ENCODE measurements at regions not wholly inside any gene's neighbourhood (a gene's known extent, or its start where the extent isn't known, plus 50 kb on each side); places are given as distances from the start of the nearest gene placed in this dataset.
"Not testable (repeated sequence)": the region's sequence is repeated elsewhere in the genome, so short reads cannot be mapped to it uniquely, and the experiment has no call there.

GRCh38 chr7:153401795-153402720 lies 642.5 kb downstream of the ACTR3B start:
- Histone ChIP-seq H3K27me3 (ENCODE audit: control insufficient read depth in 1 of 2, insufficient read depth in 2 of 2, low read length in 2 of 2) (no peaks in the 10 kb centered on the region), H3K27ac (ENCODE audit: low read depth, low read length) (no peak overlapping the region), H3K4me3 (ENCODE audit: low read depth in 1 of 2, low read length in 2 of 2) (no peak overlapping the region), H3K4me1 (ENCODE audit: insufficient read depth, low read length) (no peaks in the 10 kb centered on the region), H3K9ac (ENCODE audit: low read length) (no peak overlapping the region), H3K36me3 (ENCODE audit: insufficient read depth, low read length) (no peaks in the 10 kb centered on the region), H3K9me3 (ENCODE audit: low read length) (no peaks in the 10 kb centered on the region)

GRCh38 chr7:153402721-153403541 lies 643.4 kb downstream of the ACTR3B start:
- Histone ChIP-seq H3K4me1 (ENCODE audit: insufficient read depth, low read length) (no peaks in the 10 kb centered on the region), H3K4me3 (ENCODE audit: low read depth in 1 of 2, low read length in 2 of 2) (no peak overlapping the region), H3K27me3 (ENCODE audit: control insufficient read depth in 1 of 2, insufficient read depth in 2 of 2, low read length in 2 of 2) (no peaks in the 10 kb centered on the region), H3K36me3 (ENCODE audit: insufficient read depth, low read length) (no peaks in the 10 kb centered on the region), H3K27ac (ENCODE audit: low read depth, low read length) (no peak overlapping the region), H3K9ac (ENCODE audit: low read length) (no peak overlapping the region), H3K9me3 (ENCODE audit: low read length) (no peaks in the 10 kb centered on the region)

- Histone ChIP-seq H3K9me3 (ENCODE audit: low read length) (no peaks in the 10 kb centered on the region), H3K9ac (ENCODE audit: low read length) (no peak overlapping the region), H3K4me1 (ENCODE audit: insufficient read depth, low read length) (no peaks in the 10 kb centered on the region), H3K27ac (ENCODE audit: low read depth, low read length) (no peak overlapping the region), H3K4me3 (ENCODE audit: low read depth in 1 of 2, low read length in 2 of 2) (no peak overlapping the region), H3K36me3 (ENCODE audit: insufficient read depth, low read length) (no peaks in the 10 kb centered on the region), H3K27me3 (ENCODE audit: control insufficient read depth in 1 of 2, insufficient read depth in 2 of 2, low read length in 2 of 2) (no peaks in the 10 kb centered on the region)
These were observed 644.6 kb downstream of the ACTR3B start for GRCh38 chr7:153404124-153404523.

GRCh38 chr7:153404781-153405279 lies 645.3 kb downstream of the ACTR3B start:
- no peaks in the 10 kb centered on the region for H3K9me3 ChIP-seq (ENCODE audit: low read length)
- H3K27ac ChIP-seq (ENCODE audit: low read depth, low read length) = no peak overlapping the region
- no peaks in the 10 kb centered on the region for H3K36me3 ChIP-seq (ENCODE audit: insufficient read depth, low read length)
- H3K4me1 ChIP-seq (ENCODE audit: insufficient read depth, low read length) = no peaks in the 10 kb centered on the region
- no peak overlapping the region for H3K9ac ChIP-seq (ENCODE audit: low read length)
- H3K4me3 ChIP-seq (ENCODE audit: low read depth in 1 of 2, low read length in 2 of 2) = no peak overlapping the region
- no peaks in the 10 kb centered on the region for H3K27me3 ChIP-seq (ENCODE audit: control insufficient read depth in 1 of 2, insufficient read depth in 2 of 2, low read length in 2 of 2)

GRCh38 chr7:153405704-153406485 lies 646.3 kb upstream of the DPP6 start:
- Histone ChIP-seq H3K36me3 (ENCODE audit: insufficient read depth, low read length) (no peaks in the 10 kb centered on the region), H3K27ac (ENCODE audit: low read depth, low read length) (no peak overlapping the region), H3K27me3 (ENCODE audit: control insufficient read depth in 1 of 2, insufficient read depth in 2 of 2, low read length in 2 of 2) (no peaks in the 10 kb centered on the region), H3K4me3 (ENCODE audit: low read depth in 1 of 2, low read length in 2 of 2) (no peak overlapping the region), H3K9ac (ENCODE audit: low read length) (no peak overlapping the region), H3K9me3 (ENCODE audit: low read length) (no peaks in the 10 kb centered on the region), H3K4me1 (ENCODE audit: insufficient read depth, low read length) (no peaks in the 10 kb centered on the region)

- no peaks in the 10 kb centered on the region for H3K27me3 ChIP-seq (ENCODE audit: control insufficient read depth in 1 of 2, insufficient read depth in 2 of 2, low read length in 2 of 2)
- H3K4me1 ChIP-seq (ENCODE audit: insufficient read depth, low read length) = no peaks in the 10 kb centered on the region
- no peak overlapping the region for H3K9ac ChIP-seq (ENCODE audit: low read length)
- H3K4me3 ChIP-seq (ENCODE audit: low read depth in 1 of 2, low read length in 2 of 2) = no peak overlapping the region
- no peak overlapping the region for H3K27ac ChIP-seq (ENCODE audit: low read depth, low read length)
- no peaks in the 10 kb centered on the region for H3K36me3 ChIP-seq (ENCODE audit: insufficient read depth, low read length)
- no peaks in the 10 kb centered on the region for H3K9me3 ChIP-seq (ENCODE audit: low read length)
These were observed 645.7 kb upstream of the DPP6 start for GRCh38 chr7:153406486-153406872.

- H3K4me3 ChIP-seq (ENCODE audit: low read depth in 1 of 2, low read length in 2 of 2) = no peak overlapping the region
- H3K9ac ChIP-seq (ENCODE audit: low read length) = no peak overlapping the region
- no peaks in the 10 kb centered on the region for H3K27me3 ChIP-seq (ENCODE audit: control insufficient read depth in 1 of 2, insufficient read depth in 2 of 2, low read length in 2 of 2)
These were observed 644.7 kb upstream of the DPP6 start for GRCh38 chr7:153407291-153408046.

GRCh38 chr7:153408360-153409335 lies 643.5 kb upstream of the DPP6 start:
- Histone ChIP-seq H3K4me1 (ENCODE audit: insufficient read depth, low read length) (no peaks in the 10 kb centered on the region), H3K36me3 (ENCODE audit: insufficient read depth, low read length) (no peaks in the 10 kb centered on the region), H3K4me3 (ENCODE audit: low read depth in 1 of 2, low read length in 2 of 2) (no peak overlapping the region), H3K27ac (ENCODE audit: low read depth, low read length) (no peak overlapping the region), H3K27me3 (ENCODE audit: control insufficient read depth in 1 of 2, insufficient read depth in 2 of 2, low read length in 2 of 2) (no peaks in the 10 kb centered on the region), H3K9ac (ENCODE audit: low read length) (no peak overlapping the region), H3K9me3 (ENCODE audit: low read length) (no peaks in the 10 kb centered on the region)

More at GRCh38 chr7:153407291-153408046, 644.7 kb upstream of the DPP6 start:
- Histone ChIP-seq H3K36me3 (ENCODE audit: insufficient read depth, low read length) (no peaks in the 10 kb centered on the region), H3K27ac (ENCODE audit: low read depth, low read length) (no peak overlapping the region), H3K9me3 (ENCODE audit: low read length) (no peaks in the 10 kb centered on the region), H3K4me1 (ENCODE audit: insufficient read depth, low read length) (no peaks in the 10 kb centered on the region)

GRCh38 chr7:153409567-153410342 lies 642.4 kb upstream of the DPP6 start:
- H3K4me3 ChIP-seq (ENCODE audit: low read depth in 1 of 2, low read length in 2 of 2); H3K4me1 ChIP-seq (ENCODE audit: insufficient read depth, low read length); H3K9ac ChIP-seq (ENCODE audit: low read length); H3K27ac ChIP-seq (ENCODE audit: low read depth, low read length); H3K36me3 ChIP-seq (ENCODE audit: insufficient read depth, low read length); H3K27me3 ChIP-seq (ENCODE audit: control insufficient read depth in 1 of 2, insufficient read depth in 2 of 2, low read length in 2 of 2); H3K9me3 ChIP-seq (ENCODE audit: low read length): not testable (repeated sequence)
